IMR-90 (cell line): ENCODE measurements at regions not wholly inside any gene's neighbourhood (a gene's known extent, or its start where the extent isn't known, plus 50 kb on each side); places are given as distances from the start of the nearest gene placed in this dataset.

Source experiments
- ATAC-seq: fragments of 200-7000 bp; cut with Tn5 transposase; 2 replicates; pipeline ENCODE4 v1.9.1; 2020; ENCODE audit warnings: low read depth, mild to moderate bottlenecking, moderate library complexity
- BruUV-seq: library from RNA; stranded (reverse); fragments of 400-500 nt; replicated peaks from 2 replicates; lab custom pipeline; 2021; lab: Mats Ljungman, UMichigan
- CTCF ChIA-PET: fragments of 300-600 bp; formaldehyde crosslinking; extraction: SDS; loops from one replicate; lab custom pipeline; 2021; ENCODE audit warnings: antibody characterized with exemption; lab: Yijun Ruan, JAX
- POLR2A ChIA-PET: fragments of 300-600 bp; sonication (Branson Sonifier 250); formaldehyde crosslinking; loops from one replicate; lab custom pipeline; 2022; ENCODE audit warnings: antibody characterized with exemption; ENCODE audit not compliant: unreplicated experiment; lab: Charles Lee
- DNase-seq: peaks from one replicate; pipeline ENCODE4 v3.0.0; 2013
- H2AFZ ChIP-seq: replicated peaks from 2 replicates; pipeline ENCODE3; 2013; ENCODE audit warnings: low read length, mild to moderate bottlenecking; ENCODE audit not compliant: poor library complexity
- H2AK5ac ChIP-seq: 2 replicates; pipeline ENCODE4 v1.6.1; 2013; ENCODE audit warnings: low read depth, low read length, inconsistent platforms
- H2AK9ac ChIP-seq: replicated peaks from 2 replicates; pipeline ENCODE3; 2013; ENCODE audit warnings: mild to moderate bottlenecking, low read depth, low read length, moderate library complexity; ENCODE audit not compliant: poor library complexity
- H2BK120ac ChIP-seq: 2 replicates; pipeline ENCODE4 v1.6.1; 2013; ENCODE audit warnings: low read depth, low read length, inconsistent platforms
- H2BK15ac ChIP-seq: 3 replicates; pipeline ENCODE4 v1.6.1; 2013; ENCODE audit warnings: low read depth, low read length, inconsistent platforms
- H2BK20ac ChIP-seq: 2 replicates; pipeline ENCODE4 v1.6.1; 2013; ENCODE audit warnings: low read depth, mild to moderate bottlenecking, inconsistent platforms, low read length, moderate library complexity
- H2BK5ac ChIP-seq: 2 replicates; pipeline ENCODE4 v1.6.1; 2013; ENCODE audit warnings: mild to moderate bottlenecking, low read depth, low read length, inconsistent platforms; ENCODE audit not compliant: poor library complexity, severe bottlenecking
- H3K14ac ChIP-seq: replicated peaks from 2 replicates; pipeline ENCODE4 v1.6.1; 2013; ENCODE audit warnings: low read depth, low read length, inconsistent platforms
- H3K18ac ChIP-seq: 2 replicates; pipeline ENCODE4 v1.6.1; 2013; ENCODE audit warnings: low read depth, low read length, control low read depth
- H3K23ac ChIP-seq: 2 replicates; pipeline ENCODE4 v1.6.1; 2013; ENCODE audit warnings: low read depth, low read length, inconsistent platforms
- H3K27ac ChIP-seq: 2 replicates; pipeline ENCODE4 v1.5.1; 2013; ENCODE audit warnings: mild to moderate bottlenecking, control low read depth, low read length; ENCODE audit not compliant: insufficient read depth
- H3K27me3 ChIP-seq: 2 replicates; pipeline ENCODE4 v1.6.1; 2013; ENCODE audit warnings: low read length; ENCODE audit not compliant: control insufficient read depth, insufficient read depth
- H3K36me3 ChIP-seq: 2 replicates; pipeline ENCODE4 v1.6.1; 2013; ENCODE audit warnings: low read length, mixed read lengths; ENCODE audit not compliant: control insufficient read depth, insufficient read depth
- H3K4ac ChIP-seq: 2 replicates; pipeline ENCODE4 v1.6.1; 2013; ENCODE audit warnings: low read depth, low read length, inconsistent platforms
- H3K4me1 ChIP-seq: 2 replicates; pipeline ENCODE4 v1.6.1; 2013; ENCODE audit warnings: low read length, mixed read lengths; ENCODE audit not compliant: control insufficient read depth, insufficient read depth
- H3K4me2 ChIP-seq: 2 replicates; pipeline ENCODE4 v1.6.1; 2013; ENCODE audit warnings: low read depth, mild to moderate bottlenecking, control low read depth, low read length, moderate library complexity
- H3K4me3 ChIP-seq: 2 replicates; pipeline ENCODE4 v1.5.1; 2013; ENCODE audit warnings: low read depth, mild to moderate bottlenecking, control low read depth, low read length, moderate library complexity; ENCODE audit not compliant: insufficient read depth
- H3K56ac ChIP-seq: 2 replicates; pipeline ENCODE4 v1.6.1; 2013; ENCODE audit warnings: low read length, inconsistent platforms; ENCODE audit not compliant: insufficient read depth; ENCODE audit errors: extremely low read depth
- H3K79me1 ChIP-seq, 2 experiments: 2 replicates each; pipeline ENCODE4 v1.6.1; 2013; ENCODE audit warnings: low read length in 2 of 2, inconsistent platforms in 1 of 2, low read depth in 1 of 2
- H3K9ac ChIP-seq: 2 replicates; pipeline ENCODE4 v1.6.1; 2013; ENCODE audit warnings: low read depth, low read length, control low read depth
- H3K9me1 ChIP-seq: 2 replicates; pipeline ENCODE4 v1.6.1; 2013; ENCODE audit warnings: low read length, inconsistent platforms; ENCODE audit not compliant: insufficient read depth
- H3K9me3 ChIP-seq: 2 replicates; pipeline ENCODE4 v1.6.1; 2013; ENCODE audit warnings: low read length; ENCODE audit not compliant: control insufficient read depth, insufficient read depth
- H4K20me1 ChIP-seq: 2 replicates; pipeline ENCODE4 v1.6.1; 2013; ENCODE audit warnings: low read length, inconsistent platforms; ENCODE audit not compliant: insufficient read depth
- H4K5ac ChIP-seq: 2 replicates; pipeline ENCODE4 v1.6.1; 2013; ENCODE audit warnings: mild to moderate bottlenecking, low read depth, low read length, control low read depth
- H4K8ac ChIP-seq, 2 experiments: 2 replicates each; pipeline ENCODE4 v1.6.1; 2013; ENCODE audit warnings: low read depth in 2 of 2, low read length in 2 of 2, control low read depth in 1 of 2, inconsistent platforms in 1 of 2
- H4K91ac ChIP-seq: 2 replicates; pipeline ENCODE4 v1.6.1; 2013; ENCODE audit warnings: low read depth, low read length, inconsistent platforms; ENCODE audit not compliant: insufficient read depth
- BHLHE40 ChIP-seq: fragments of 150-350 bp; IDR thresholded peaks from 2 replicates; pipeline ENCODE4 v1.6.1; 2016; ENCODE audit warnings: mild to moderate bottlenecking, low read depth, low read length
- CEBPB ChIP-seq: IDR thresholded peaks from 2 replicates; pipeline ENCODE4 v1.6.1; 2012; ENCODE audit warnings: low read depth, low read length, improper control_type of control experiment
- CHD1 ChIP-seq: IDR thresholded peaks from 2 replicates; pipeline ENCODE4 v1.6.1; 2012; ENCODE audit warnings: low read depth, low read length, improper control_type of control experiment
- ELK1 ChIP-seq: fragments of 150-350 bp; IDR thresholded peaks from 2 replicates; pipeline ENCODE4 v1.6.1; 2016; ENCODE audit warnings: low read depth, mild to moderate bottlenecking, low read length, moderate library complexity, borderline replicate concordance
- FOS ChIP-seq: fragments of 150-350 bp; IDR thresholded peaks from 2 replicates; pipeline ENCODE4 v1.6.1; 2016; ENCODE audit warnings: low read depth, low read length
- MAFK ChIP-seq: IDR thresholded peaks from 2 replicates; pipeline ENCODE4 v1.6.1; 2012; ENCODE audit warnings: low read depth, low read length, improper control_type of control experiment
- MAZ ChIP-seq: IDR thresholded peaks from 2 replicates; pipeline ENCODE4 v1.6.1; 2012; ENCODE audit warnings: low read depth, mild to moderate bottlenecking, low read length, improper control_type of control experiment, moderate library complexity, borderline replicate concordance
- MXI1 ChIP-seq: IDR thresholded peaks from 2 replicates; pipeline ENCODE4 v1.6.1; 2012; ENCODE audit warnings: low read depth, mild to moderate bottlenecking, low read length, moderate library complexity, borderline replicate concordance
- NFE2L2 ChIP-seq: fragments of 150-350 bp; IDR thresholded peaks from 2 replicates; pipeline ENCODE4 v1.6.1; 2016; ENCODE audit warnings: low read depth, mild to moderate bottlenecking, low read length
- POLR2A ChIP-seq: IDR thresholded peaks from 2 replicates; pipeline ENCODE4 v1.6.1; 2012; ENCODE audit warnings: mild to moderate bottlenecking, low read depth, low read length
- RAD21 ChIP-seq: IDR thresholded peaks from 2 replicates; pipeline ENCODE4 v1.6.1; 2012; ENCODE audit warnings: low read length, improper control_type of control experiment
- RCOR1 ChIP-seq: IDR thresholded peaks from 2 replicates; pipeline ENCODE4 v1.6.1; 2012; ENCODE audit warnings: mild to moderate bottlenecking, low read length, improper control_type of control experiment; ENCODE audit not compliant: insufficient replicate concordance
- RFX5 ChIP-seq: IDR thresholded peaks from 2 replicates; pipeline ENCODE4 v1.8.0; 2012; ENCODE audit warnings: low read depth, mild to moderate bottlenecking, low read length, moderate library complexity
- SMC3 ChIP-seq: fragments of 150-350 bp; IDR thresholded peaks from 2 replicates; pipeline ENCODE4 v1.6.1; 2016; ENCODE audit warnings: low read depth, mild to moderate bottlenecking, antibody characterized with exemption, low read length, moderate library complexity
- WGBS, 2 experiments: methylation state at CpG; one replicate each; pipeline versions ENCODE4 v1.1.5 to v1.1.7; 2013; ENCODE audit warnings: missing lambda C conversion rate in 2 of 2; ENCODE audit not compliant: insufficient read length in 1 of 2; ENCODE audit errors: extremely low coverage in 2 of 2; 5-methylcytosine and 5-hydroxymethylcytosine counted together
- dilution Hi-C: fragments of 300-500 bp; cut with HindIII; formaldehyde crosslinking; loops from one replicate; pipeline ENCODE4 v1.14.3; 2018; ENCODE audit warnings: low sequenced_read_pairs; ENCODE audit not compliant: unreplicated experiment
- in situ Hi-C: fragments of 300-500 bp; cut with MboI; formaldehyde crosslinking; loops from 3 replicates; pipeline ENCODE4 v1.14.3; 2019; ENCODE audit warnings: low sequenced_read_pairs, inconsistent platforms, mixed read lengths
- intact Hi-C: fragments of 100-400 bp; cut with micrococcal nuclease; formaldehyde crosslinking; loops from 2 replicates; pipeline ENCODE4 v1.10.0; 2022
- TF ChIP-seq, protein P1 (sequence below): conservative IDR thresholded peaks from 2 replicates; pipeline ENCODE4 v1.5.1; 2012; ENCODE audit warnings: mild to moderate bottlenecking, low read depth, low read length, improper control_type of control experiment
- TF ChIP-seq, protein P2 (sequence below): fragments of 150-350 bp; IDR thresholded peaks from 2 replicates; pipeline ENCODE4 v1.6.1; 2017; ENCODE audit warnings: mild to moderate bottlenecking, antibody characterized with exemption, low read length, low read depth

- dilution Hi-C loops (no loop called here), intact Hi-C loops (no loop called here), in situ Hi-C loops (no loop called here)
- 80% methylated on average over 2 of the region's 8 CpGs; no CpG with 5 or more reads in 1 of the 2 experiments for whole genome bisulfite sequencing, 2 experiments
- H4K20me1 ChIP-seq, result no peaks in the 10 kb centered on the region
- H3K18ac ChIP-seq, result no peak overlapping the region
- no peak overlapping the region for H3K56ac ChIP-seq
- no peak overlapping the region for H3K4ac ChIP-seq
- no peaks in the 10 kb centered on the region for H3K27me3 ChIP-seq
- H2AFZ ChIP-seq, result no peak overlapping the region
- no peak overlapping the region for H2BK5ac ChIP-seq
- POLR2A ChIA-PET, result interaction anchor here (0.5 kb wide), 1 partner anchor 39 kb away, joined by 3 read pairs; no protein-coding TSS in a partner anchor
- H4K8ac ChIP-seq, result no peak overlapping the region
- no peak overlapping the region for H4K5ac ChIP-seq
- H3K9me1 ChIP-seq, result no peaks in the 10 kb centered on the region
- no peak overlapping the region for H3K27ac ChIP-seq
- H3K79me1 ChIP-seq, result no peaks in the 10 kb centered on the region
- CTCF ChIA-PET, result interaction anchor here (0.7 kb wide), 1 partner anchor 75 kb away, joined by 3 read pairs; no protein-coding TSS in a partner anchor
- no peak overlapping the region for H3K23ac ChIP-seq
- no TSS peak for BruUV-seq
- no peak overlapping the region for H4K91ac ChIP-seq
- no peak overlapping the region for H3K14ac ChIP-seq
- H3K9me3 ChIP-seq, result peaks cover 2% of the 10 kb centered on the region; the same call in 1 of the 2 replicates
- no peak overlapping the region for H2AK5ac ChIP-seq
- H3K4me2 ChIP-seq, result no peak overlapping the region
- no peaks in the 10 kb centered on the region for H3K36me3 ChIP-seq
- H3K9ac ChIP-seq, result no peak overlapping the region
- no peak overlapping the region for H2BK120ac ChIP-seq
- H2BK20ac ChIP-seq, result no peak overlapping the region
- no peak overlapping the region for H2AK9ac ChIP-seq
- no peak overlapping the region for H3K4me3 ChIP-seq
- no peaks in the 10 kb centered on the region for H3K4me1 ChIP-seq
- H2BK15ac ChIP-seq, result no peak overlapping the region
- DNase-seq (no peak), ATAC-seq (no peak)
- TF ChIP-seq MAZ (no peak), FOS (no peak), ELK1 (no peak), BHLHE40 (no peak), MXI1 (no peak), NFE2L2 (no peak), RCOR1 (no peak), RAD21 (no peak), SMC3 (no peak), CEBPB (no peak), MAFK (no peak), CHD1 (no peak), RFX5 (no peak), POLR2A (no peak)
- TF ChIP-seq, protein P1, sequence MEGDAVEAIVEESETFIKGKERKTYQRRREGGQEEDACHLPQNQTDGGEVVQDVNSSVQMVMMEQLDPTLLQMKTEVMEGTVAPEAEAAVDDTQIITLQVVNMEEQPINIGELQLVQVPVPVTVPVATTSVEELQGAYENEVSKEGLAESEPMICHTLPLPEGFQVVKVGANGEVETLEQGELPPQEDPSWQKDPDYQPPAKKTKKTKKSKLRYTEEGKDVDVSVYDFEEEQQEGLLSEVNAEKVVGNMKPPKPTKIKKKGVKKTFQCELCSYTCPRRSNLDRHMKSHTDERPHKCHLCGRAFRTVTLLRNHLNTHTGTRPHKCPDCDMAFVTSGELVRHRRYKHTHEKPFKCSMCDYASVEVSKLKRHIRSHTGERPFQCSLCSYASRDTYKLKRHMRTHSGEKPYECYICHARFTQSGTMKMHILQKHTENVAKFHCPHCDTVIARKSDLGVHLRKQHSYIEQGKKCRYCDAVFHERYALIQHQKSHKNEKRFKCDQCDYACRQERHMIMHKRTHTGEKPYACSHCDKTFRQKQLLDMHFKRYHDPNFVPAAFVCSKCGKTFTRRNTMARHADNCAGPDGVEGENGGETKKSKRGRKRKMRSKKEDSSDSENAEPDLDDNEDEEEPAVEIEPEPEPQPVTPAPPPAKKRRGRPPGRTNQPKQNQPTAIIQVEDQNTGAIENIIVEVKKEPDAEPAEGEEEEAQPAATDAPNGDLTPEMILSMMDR, result no peak
- TF ChIP-seq, protein P2, sequence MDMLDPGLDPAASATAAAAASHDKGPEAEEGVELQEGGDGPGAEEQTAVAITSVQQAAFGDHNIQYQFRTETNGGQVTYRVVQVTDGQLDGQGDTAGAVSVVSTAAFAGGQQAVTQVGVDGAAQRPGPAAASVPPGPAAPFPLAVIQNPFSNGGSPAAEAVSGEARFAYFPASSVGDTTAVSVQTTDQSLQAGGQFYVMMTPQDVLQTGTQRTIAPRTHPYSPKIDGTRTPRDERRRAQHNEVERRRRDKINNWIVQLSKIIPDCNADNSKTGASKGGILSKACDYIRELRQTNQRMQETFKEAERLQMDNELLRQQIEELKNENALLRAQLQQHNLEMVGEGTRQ, result no peak
These were observed 391.7 kb downstream of the METTL4 start for GRCh38 chr18:2179498-2180183.
